NT2/D1 (cell line): ENCODE measurements at regions not wholly inside any gene's neighbourhood (a gene's known extent, or its start where the extent isn't known, plus 50 kb on each side); places are given as distances from the start of the nearest gene placed in this dataset.

ENCODE experiments used
- DNase-seq: peaks from one replicate; pipeline ENCODE4 v3.0.0-alpha.2; 2011; ENCODE audit warnings: low read depth, low spot score
- H3K27me3 ChIP-seq: 2 replicates; pipeline ENCODE4 v1.6.0; 2011; ENCODE audit warnings: mild to moderate bottlenecking; ENCODE audit not compliant: insufficient read length, insufficient read depth
- H3K36me3 ChIP-seq: 2 replicates; pipeline ENCODE4 v1.6.1; 2011; ENCODE audit warnings: mild to moderate bottlenecking, low read length, mixed read lengths; ENCODE audit not compliant: insufficient read depth, insufficient read length
- H3K4me1 ChIP-seq: 2 replicates; pipeline ENCODE4 v1.5.1; 2011; ENCODE audit not compliant: insufficient read depth, insufficient read length
- H3K4me3 ChIP-seq: 2 replicates; pipeline ENCODE4 v1.5.1; 2011; ENCODE audit warnings: low read depth; ENCODE audit not compliant: insufficient read length
- H3K9ac ChIP-seq: 2 replicates; pipeline ENCODE4 v1.6.0; 2011; ENCODE audit warnings: low read depth; ENCODE audit not compliant: insufficient read length
- H3K9me3 ChIP-seq: 2 replicates; pipeline ENCODE4 v1.5.1; 2011; ENCODE audit warnings: mild to moderate bottlenecking, low read length; ENCODE audit not compliant: insufficient read depth
- SUZ12 ChIP-seq: IDR thresholded peaks from 2 replicates; pipeline ENCODE4 v1.6.1; 2011; ENCODE audit not compliant: insufficient read length, insufficient read depth; ENCODE audit errors: extremely low read depth
- YY1 ChIP-seq: IDR thresholded peaks from 2 replicates; pipeline ENCODE4 v1.6.1; 2011; ENCODE audit not compliant: insufficient read length, insufficient read depth
- ZNF274 ChIP-seq: IDR thresholded peaks from 2 replicates; pipeline ENCODE4 v1.6.1; 2011; ENCODE audit warnings: mild to moderate bottlenecking, low read depth, low read length

- Histone ChIP-seq H3K4me1 (no peaks in the 10 kb centered on the region), H3K27me3 (no peaks in the 10 kb centered on the region), H3K36me3 (no peaks in the 10 kb centered on the region), H3K4me3 (no peak overlapping the region), H3K9ac (no peak overlapping the region), H3K9me3 (no peaks in the 10 kb centered on the region)
- no peak for DNase-seq
- TF ChIP-seq YY1 (no peak), SUZ12 (no peak), ZNF274 (no peak)
These were observed 134.3 kb downstream of the ANKRD60 start for GRCh38 chr20:58094160-58094559.

- no peaks in the 10 kb centered on the region for H3K27me3 ChIP-seq
- DNase-seq, result no peak
- no peaks in the 10 kb centered on the region for H3K9me3 ChIP-seq
- H3K36me3 ChIP-seq, result no peaks in the 10 kb centered on the region
- TF ChIP-seq YY1 (no peak), ZNF274 (no peak), SUZ12 (no peak)
- no peak overlapping the region for H3K9ac ChIP-seq
- no peaks in the 10 kb centered on the region for H3K4me1 ChIP-seq
- H3K4me3 ChIP-seq, result no peak overlapping the region
These were observed 135.6 kb downstream of the ANKRD60 start for GRCh38 chr20:58092871-58093270.

- Histone ChIP-seq H3K36me3 (no peaks in the 10 kb centered on the region), H3K27me3 (no peaks in the 10 kb centered on the region)
These were observed 136.1 kb downstream of the ANKRD60 start for GRCh38 chr20:58092353-58092752.

GRCh38 chr20:58091810-58092209, 136.6 kb downstream of the ANKRD60 start:
- Histone ChIP-seq H3K4me1 (no peaks in the 10 kb centered on the region), H3K9me3 (no peaks in the 10 kb centered on the region), H3K4me3 (no peak overlapping the region), H3K9ac (no peak overlapping the region), H3K27me3 (no peaks in the 10 kb centered on the region), H3K36me3 (no peaks in the 10 kb centered on the region)
- no peak for DNase-seq
- TF ChIP-seq YY1, result no peak
- TF ChIP-seq SUZ12, result no peak
- TF ChIP-seq ZNF274, result no peak

More at GRCh38 chr20:58092353-58092752, 136.1 kb downstream of the ANKRD60 start:
- TF ChIP-seq YY1 (no peak), SUZ12 (no peak), ZNF274 (no peak)
- no peak overlapping the region for H3K4me3 ChIP-seq
- H3K4me1 ChIP-seq, result no peaks in the 10 kb centered on the region
- no peaks in the 10 kb centered on the region for H3K9me3 ChIP-seq
- no peak for DNase-seq
- H3K9ac ChIP-seq, result no peak overlapping the region

GRCh38 chr20:58090161-58090560, 138.3 kb downstream of the ANKRD60 start:
- Histone ChIP-seq H3K36me3 (no peaks in the 10 kb centered on the region), H3K27me3 (no peaks in the 10 kb centered on the region), H3K4me1 (no peaks in the 10 kb centered on the region), H3K9ac (no peak overlapping the region), H3K9me3 (no peaks in the 10 kb centered on the region), H3K4me3 (no peak overlapping the region)
- TF ChIP-seq ZNF274 (no peak), SUZ12 (no peak), YY1 (no peak)
- no peak for DNase-seq

- no peaks in the 10 kb centered on the region for H3K27me3 ChIP-seq
- TF ChIP-seq SUZ12, result no peak
- no peak for TF ChIP-seq ZNF274
- TF ChIP-seq YY1, result no peak
- no peaks in the 10 kb centered on the region for H3K9me3 ChIP-seq
- DNase-seq, result no peak
- H3K36me3 ChIP-seq, result no peaks in the 10 kb centered on the region
- H3K4me3 ChIP-seq, result no peak overlapping the region
- no peaks in the 10 kb centered on the region for H3K4me1 ChIP-seq
- H3K9ac ChIP-seq, result no peak overlapping the region
These were observed 139.8 kb downstream of the ANKRD60 start for GRCh38 chr20:58088625-58089024.

- no peak overlapping the region for H3K9ac ChIP-seq
- no peak overlapping the region for H3K4me3 ChIP-seq
- no peaks in the 10 kb centered on the region for H3K36me3 ChIP-seq
- TF ChIP-seq YY1 (no peak), SUZ12 (no peak), ZNF274 (no peak)
- no peaks in the 10 kb centered on the region for H3K4me1 ChIP-seq
- H3K27me3 ChIP-seq, result no peaks in the 10 kb centered on the region
- no peaks in the 10 kb centered on the region for H3K9me3 ChIP-seq
- DNase-seq, result no peak
These were observed 140.3 kb downstream of the ANKRD60 start for GRCh38 chr20:58088105-58088504.

GRCh38 chr20:58087562-58087858, 140.9 kb downstream of the ANKRD60 start:
- no peak for TF ChIP-seq ZNF274
- TF ChIP-seq YY1, result no peak
- no peak for TF ChIP-seq SUZ12

More at GRCh38 chr20:58087562-58087858, 140.9 kb downstream of the ANKRD60 start:
- Histone ChIP-seq H3K9ac (no peak overlapping the region), H3K9me3 (no peaks in the 10 kb centered on the region), H3K4me3 (no peak overlapping the region), H3K27me3 (no peaks in the 10 kb centered on the region), H3K4me1 (no peaks in the 10 kb centered on the region), H3K36me3 (no peaks in the 10 kb centered on the region)
- DNase-seq, result no peak
